ENCODE measurements at regions not wholly inside any gene's neighbourhood (a gene's known extent, or its start where the extent isn't known, plus 50 kb on each side); places are given as distances from the start of the nearest gene placed in this dataset.
"Not testable (repeated sequence)": the region's sequence is repeated elsewhere in the genome, so short reads cannot be mapped to it uniquely, and the experiment has no call there.

- Mint-ChIP-seq H3K4me3 (no peak overlapping the region), H3K27ac (no peak overlapping the region), H3K4me1 (no peaks in the 10 kb centered on the region), H3K36me3 (no peaks in the 10 kb centered on the region), H3K27me3 (peaks cover 3 to 14% of the 10 kb centered on the region in 2 donors), H3K9me3 (peaks cover 3% of the 10 kb centered on the region in 2 donors)
- no peak for ATAC-seq (replicated peaks)
- DNase-seq, result no peak
Observed at GRCh38 chr10:131580674-131581073, 269.2 kb upstream of the TCERG1L start.

GRCh38 chr10:131581547-131581946 is 270.0 kb upstream of the TCERG1L start:
- not testable (repeated sequence) for H3K9me3 Mint-ChIP-seq; H3K4me1 Mint-ChIP-seq; H3K4me3 Mint-ChIP-seq; H3K27ac Mint-ChIP-seq; H3K36me3 Mint-ChIP-seq; DNase-seq; ATAC-seq (replicated peaks)
- H3K27me3 Mint-ChIP-seq, result peaks cover 6 to 20% of the 10 kb centered on the region in 2 donors

- no peak for DNase-seq
- H3K4me3 Mint-ChIP-seq, result no peak overlapping the region
- H3K9me3 Mint-ChIP-seq, result peaks cover 6% of the 10 kb centered on the region in 2 donors
- H3K27me3 Mint-ChIP-seq, result peaks cover 11 to 25% of the 10 kb centered on the region in 2 donors
- H3K27ac Mint-ChIP-seq, result no peak overlapping the region
- H3K36me3 Mint-ChIP-seq, result no peaks in the 10 kb centered on the region
- no peaks in the 10 kb centered on the region for H3K4me1 Mint-ChIP-seq
- no peak for ATAC-seq (replicated peaks)
Observed at GRCh38 chr10:131584287-131584686, 272.8 kb upstream of the TCERG1L start.

GRCh38 chr10:131585761-131586160 is 274.2 kb upstream of the TCERG1L start:
- H3K27ac Mint-ChIP-seq, result no peak overlapping the region
- ATAC-seq (replicated peaks), result no peak
- no peaks in the 10 kb centered on the region for H3K4me1 Mint-ChIP-seq

GRCh38 chr10:131586958-131587357 is 275.4 kb upstream of the TCERG1L start:
- H3K9me3 Mint-ChIP-seq, result peaks cover 6% of the 10 kb centered on the region in 2 donors
- H3K4me1 Mint-ChIP-seq, result peaks cover 0 to 2% of the 10 kb centered on the region in 2 donors
- H3K36me3 Mint-ChIP-seq, result no peaks in the 10 kb centered on the region
- DNase-seq (no peak), ATAC-seq (replicated peaks) (no peak)
- H3K27ac Mint-ChIP-seq, result no peak overlapping the region
- H3K27me3 Mint-ChIP-seq, result peaks cover 11 to 25% of the 10 kb centered on the region in 2 donors
- H3K4me3 Mint-ChIP-seq, result no peak overlapping the region

More at GRCh38 chr10:131585761-131586160, 274.2 kb upstream of the TCERG1L start:
- no peaks in the 10 kb centered on the region for H3K36me3 Mint-ChIP-seq
- H3K9me3 Mint-ChIP-seq, result peaks cover 6% of the 10 kb centered on the region in 2 donors
- H3K4me3 Mint-ChIP-seq, result no peak overlapping the region
- no peak for DNase-seq
- peaks cover 11 to 25% of the 10 kb centered on the region in 2 donors for H3K27me3 Mint-ChIP-seq

GRCh38 chr10:131587976-131588680 is 276.6 kb upstream of the TCERG1L start:
- no peak overlapping the region for H3K27ac Mint-ChIP-seq
- H3K36me3 Mint-ChIP-seq, result no peaks in the 10 kb centered on the region
- no peak overlapping the region for H3K4me3 Mint-ChIP-seq
- peaks cover 0 to 5% of the 10 kb centered on the region in 2 donors for H3K4me1 Mint-ChIP-seq
- DNase-seq (no peak), ATAC-seq (replicated peaks) (no peak)
- peaks cover 6 to 8% of the 10 kb centered on the region in 2 donors for H3K9me3 Mint-ChIP-seq
- peaks cover 11 to 25% of the 10 kb centered on the region in 2 donors for H3K27me3 Mint-ChIP-seq

GRCh38 chr10:131588704-131589220 is 277.2 kb upstream of the TCERG1L start:
- Mint-ChIP-seq H3K4me1 (peaks cover 0 to 5% of the 10 kb centered on the region in 2 donors), H3K9me3 (peaks cover 6 to 8% of the 10 kb centered on the region in 2 donors), H3K27ac (no peak overlapping the region), H3K4me3 (no peak overlapping the region), H3K36me3 (no peaks in the 10 kb centered on the region), H3K27me3 (peaks cover 11 to 25% of the 10 kb centered on the region in 2 donors)
- DNase-seq, result no peak
- no peak for ATAC-seq (replicated peaks)

GRCh38 chr10:131590567-131590966 is 279.0 kb upstream of the TCERG1L start:
- no peaks in the 10 kb centered on the region for H3K36me3 Mint-ChIP-seq
- ATAC-seq (replicated peaks), result no peak
- peaks cover 9 to 12% of the 10 kb centered on the region in 2 donors for H3K27me3 Mint-ChIP-seq
- no peak overlapping the region for H3K27ac Mint-ChIP-seq
- peaks cover 4 to 7% of the 10 kb centered on the region in 2 donors for H3K9me3 Mint-ChIP-seq
- no peak for DNase-seq
- H3K4me1 Mint-ChIP-seq, result peaks cover 0 to 5% of the 10 kb centered on the region in 2 donors
- no peak overlapping the region for H3K4me3 Mint-ChIP-seq

GRCh38 chr10:131591936-131592335 is 280.4 kb upstream of the TCERG1L start:
- H3K4me3 Mint-ChIP-seq, result no peak overlapping the region
- H3K4me1 Mint-ChIP-seq, result peaks cover 0 to 5% of the 10 kb centered on the region in 2 donors
- no peak overlapping the region for H3K27ac Mint-ChIP-seq
- DNase-seq, result no peak
- H3K36me3 Mint-ChIP-seq, result no peaks in the 10 kb centered on the region
- H3K9me3 Mint-ChIP-seq, result peaks cover 0 to 3% of the 10 kb centered on the region in 2 donors
- no peak for ATAC-seq (replicated peaks)
- peaks cover 1 to 2% of the 10 kb centered on the region in 2 donors for H3K27me3 Mint-ChIP-seq

GRCh38 chr10:131609176-131609575 is 291.6 kb upstream of the PPP2R2D start:
- no peak for ATAC-seq (replicated peaks)
- Mint-ChIP-seq H3K27me3 (peaks cover 9 to 10% of the 10 kb centered on the region in 2 donors), H3K27ac (no peak overlapping the region), H3K4me3 (no peak overlapping the region), H3K9me3 (peaks cover 15% of the 10 kb centered on the region in 2 donors), H3K4me1 (no peaks in the 10 kb centered on the region), H3K36me3 (peaks cover 0 to 3% of the 10 kb centered on the region in 2 donors)
- DNase-seq, result no peak

GRCh38 chr10:131615150-131615549 is 285.7 kb upstream of the PPP2R2D start:
- ATAC-seq (replicated peaks) (no peak), DNase-seq (no peak)
- Mint-ChIP-seq H3K4me3 (no peak overlapping the region), H3K36me3 (no peaks in the 10 kb centered on the region), H3K27ac (no peak overlapping the region), H3K4me1 (no peaks in the 10 kb centered on the region), H3K9me3 (peaks cover 4 to 7% of the 10 kb centered on the region in 2 donors), H3K27me3 (peaks cover 18 to 27% of the 10 kb centered on the region in 2 donors)

GRCh38 chr10:131616040-131616439 is 284.8 kb upstream of the PPP2R2D start:
- H3K9me3 Mint-ChIP-seq, result peaks cover 4 to 7% of the 10 kb centered on the region in 2 donors
- H3K27me3 Mint-ChIP-seq, result peaks cover 18 to 27% of the 10 kb centered on the region in 2 donors
- ATAC-seq (replicated peaks) (no peak), DNase-seq (no peak)
- no peak overlapping the region for H3K27ac Mint-ChIP-seq
- H3K4me3 Mint-ChIP-seq, result no peak overlapping the region
- no peaks in the 10 kb centered on the region for H3K4me1 Mint-ChIP-seq
- H3K36me3 Mint-ChIP-seq, result no peaks in the 10 kb centered on the region

GRCh38 chr10:131617113-131617858 is 283.5 kb upstream of the PPP2R2D start:
- Mint-ChIP-seq H3K9me3 (peaks cover 4 to 7% of the 10 kb centered on the region in 2 donors), H3K27me3 (peaks cover 18 to 27% of the 10 kb centered on the region in 2 donors), H3K36me3 (no peaks in the 10 kb centered on the region), H3K4me3 (no peak overlapping the region), H3K27ac (no peak overlapping the region), H3K4me1 (no peaks in the 10 kb centered on the region)
- no peak for ATAC-seq (replicated peaks)
- DNase-seq, result no peak

- DNase-seq (no peak), ATAC-seq (replicated peaks) (no peak)
- peaks cover 13 to 22% of the 10 kb centered on the region in 2 donors for H3K27me3 Mint-ChIP-seq
- H3K9me3 Mint-ChIP-seq, result peaks cover 4 to 6% of the 10 kb centered on the region in 2 donors
- H3K4me1 Mint-ChIP-seq, result no peaks in the 10 kb centered on the region
- H3K4me3 Mint-ChIP-seq, result no peak overlapping the region
- H3K36me3 Mint-ChIP-seq, result no peaks in the 10 kb centered on the region
- no peak overlapping the region for H3K27ac Mint-ChIP-seq
Observed at GRCh38 chr10:131618587-131619267, 282.1 kb upstream of the PPP2R2D start.
